HG02571 (cell line): ENCODE measurements at regions not wholly inside any gene's neighbourhood (a gene's known extent, or its start where the extent isn't known, plus 50 kb on each side); places are given as distances from the start of the nearest gene placed in this dataset.

Experiments
- ATAC-seq: cut with Tn5 transposase; IDR thresholded peaks from one replicate; pipeline ENCODE4 v1.9.1; 2021; ENCODE audit warnings: mild to moderate bottlenecking, moderate library complexity; ENCODE audit not compliant: unreplicated experiment

DNA sequence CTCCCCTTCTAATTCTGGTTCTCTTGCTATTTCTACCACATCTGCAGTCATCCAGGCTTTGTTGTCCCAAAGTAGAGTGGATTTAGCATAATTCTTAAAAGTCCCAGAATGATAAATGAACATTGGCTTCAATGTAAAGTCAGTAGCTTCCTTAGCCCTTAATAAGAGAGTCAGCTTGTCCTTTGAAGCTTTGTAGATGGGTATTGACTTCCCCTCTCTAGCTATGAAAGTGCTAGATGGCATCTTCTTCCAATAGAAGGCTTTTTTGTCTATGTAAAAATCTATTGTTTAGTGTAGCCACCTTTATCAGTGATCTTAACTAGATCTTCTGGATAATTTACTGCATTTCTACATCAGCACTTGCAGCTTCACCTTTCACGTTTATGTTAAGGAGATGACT is 181.4 kb upstream of the B3GALT2 start:
- peak; percentile 14 for ATAC-seq

DNA sequence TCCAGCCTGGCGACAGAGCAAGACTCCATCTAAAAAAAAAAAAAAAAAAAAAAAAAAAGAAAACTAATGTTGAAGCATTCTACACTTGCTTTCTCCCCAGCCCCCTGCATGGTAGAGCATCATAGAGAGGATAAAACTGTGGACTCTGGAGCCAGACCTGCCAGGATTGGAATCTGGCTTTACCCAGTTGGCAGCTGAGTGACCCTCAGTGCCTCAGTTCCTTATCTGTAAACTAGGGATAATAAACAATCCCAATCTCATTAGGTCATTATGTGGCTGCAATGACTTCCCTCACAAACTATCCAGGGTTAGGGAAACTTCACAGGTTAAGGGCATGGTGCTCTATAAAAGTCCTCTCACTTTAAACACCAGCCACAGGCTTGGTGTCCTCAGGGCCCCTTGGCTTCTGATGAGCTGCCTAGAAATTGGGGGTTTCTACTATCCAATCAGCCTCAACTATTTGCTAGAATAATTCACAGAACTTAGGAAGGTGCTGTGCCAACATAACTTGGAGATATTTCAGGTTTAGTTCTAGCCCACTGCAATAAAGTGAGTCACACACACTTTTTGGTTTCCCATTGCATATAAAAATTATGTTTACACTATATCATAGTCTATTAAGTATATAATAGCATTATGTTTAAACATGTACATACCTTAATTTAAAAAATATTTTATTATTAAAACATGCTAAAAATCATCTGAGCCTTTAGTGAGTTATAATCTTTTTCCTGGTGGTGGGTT is 180.5 kb upstream of the B3GALT2 start:
- no peak for ATAC-seq

- ATAC-seq = no peak
Observed at GRCh38 chr1:193365966-193366365, 179.6 kb upstream of the B3GALT2 start.

DNA sequence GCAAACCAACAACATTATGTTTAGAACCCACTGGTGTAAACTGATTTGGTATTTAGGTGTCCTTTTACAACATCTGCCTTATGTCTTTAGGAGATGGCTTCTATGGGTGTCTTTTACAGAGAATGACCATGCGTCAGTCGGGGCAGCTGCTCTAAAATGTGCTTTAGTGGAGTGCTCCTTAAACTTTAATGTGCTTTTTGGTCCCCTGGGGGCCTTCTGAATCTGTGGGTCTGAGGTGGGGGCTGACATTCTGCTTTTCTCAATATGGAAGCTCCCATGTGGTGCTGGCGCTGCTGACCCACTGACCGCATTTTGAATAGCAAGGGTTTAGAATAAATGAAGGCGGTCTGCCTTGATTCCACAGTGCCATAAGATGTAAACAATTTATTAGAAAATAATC is 173.2 kb upstream of the B3GALT2 start:
- ATAC-seq = no peak

GRCh38 chr1:193358419-193358818 is 172.0 kb upstream of the B3GALT2 start:
- ATAC-seq = no peak

GRCh38 chr1:193356249-193356648 is 169.8 kb upstream of the B3GALT2 start:
- no peak for ATAC-seq

GRCh38 chr1:193355626-193356025 is 169.2 kb upstream of the B3GALT2 start:
- no peak for ATAC-seq

- no peak for ATAC-seq
Observed at GRCh38 chr1:193355178-193355577, 168.8 kb upstream of the B3GALT2 start.

GRCh38 chr1:193348769-193349535 is 162.5 kb upstream of the B3GALT2 start:
- ATAC-seq = no peak

DNA sequence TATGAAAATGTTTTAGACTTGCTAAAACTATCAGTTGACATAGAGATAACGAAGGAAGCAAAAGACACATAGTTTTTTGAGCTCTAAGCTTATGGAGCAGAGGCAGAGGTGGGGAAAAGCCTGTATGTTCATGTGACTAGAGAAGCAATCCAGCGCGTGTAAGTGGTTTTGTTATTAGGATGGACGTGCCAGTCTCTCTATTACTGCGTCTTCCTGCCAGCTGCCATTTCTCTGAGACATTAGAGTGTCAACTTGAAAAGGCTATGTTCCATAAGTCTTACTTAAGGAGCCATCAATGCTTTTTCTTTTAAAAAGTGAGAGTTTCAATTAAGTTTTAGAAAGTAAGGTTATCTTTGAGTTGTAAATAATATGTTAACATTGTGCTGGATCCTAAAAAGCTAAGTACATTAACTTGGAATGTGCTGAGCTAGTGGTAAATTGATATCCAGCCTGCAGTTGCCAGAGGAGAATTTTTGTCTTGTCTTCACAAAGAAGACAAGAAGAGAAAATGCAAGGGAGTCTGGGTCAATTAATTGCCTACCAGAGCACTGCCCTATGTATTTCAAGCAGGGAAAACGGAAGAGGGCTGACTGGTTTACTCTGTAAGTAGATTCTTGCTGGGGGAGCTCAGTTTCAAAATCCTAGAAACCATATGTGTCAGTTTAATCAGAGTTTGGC is 161.8 kb upstream of the B3GALT2 start:
- no peak for ATAC-seq

DNA sequence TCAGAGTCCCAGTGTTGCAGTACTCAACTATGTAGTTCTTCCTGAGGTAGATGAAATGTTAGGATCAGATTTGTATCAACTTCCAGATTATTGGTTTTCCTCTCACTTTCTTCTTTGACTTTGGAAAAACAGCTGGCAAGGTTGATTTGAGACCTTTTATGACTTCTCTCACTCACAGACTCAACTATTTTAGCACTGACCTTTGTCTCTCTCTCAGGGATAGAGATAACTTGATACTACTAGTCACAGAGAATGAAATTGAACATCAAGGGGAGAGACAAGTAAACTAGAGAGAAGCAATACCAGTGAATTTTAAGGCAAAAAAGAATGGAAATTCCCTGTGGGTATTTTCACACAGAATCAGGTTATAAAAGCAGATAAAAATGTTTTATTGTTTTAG is 159.7 kb upstream of the B3GALT2 start:
- ATAC-seq = no peak

DNA sequence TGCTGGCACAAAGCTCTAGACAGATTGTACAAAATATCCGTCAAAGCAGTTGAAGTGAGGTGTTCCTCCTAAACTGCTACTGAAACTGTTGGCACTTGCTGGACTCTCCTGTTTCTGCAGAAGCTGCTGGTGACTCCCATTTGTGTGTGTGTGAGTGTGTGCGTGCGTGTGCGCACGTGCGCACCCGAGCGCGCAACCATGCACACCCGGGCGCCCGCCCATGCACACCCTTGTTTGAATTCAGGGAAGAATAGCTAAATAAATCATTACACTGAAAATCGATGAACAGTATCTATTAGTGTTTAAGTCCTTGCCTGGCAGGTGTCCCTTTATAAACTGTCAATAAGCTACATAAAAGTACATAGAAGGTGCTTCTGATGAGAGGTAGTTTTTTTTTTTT is 156.4 kb upstream of the B3GALT2 start:
- ATAC-seq = no peak

- no peak for ATAC-seq
Observed at GRCh38 chr1:193340331-193340730, 153.9 kb upstream of the B3GALT2 start.

DNA sequence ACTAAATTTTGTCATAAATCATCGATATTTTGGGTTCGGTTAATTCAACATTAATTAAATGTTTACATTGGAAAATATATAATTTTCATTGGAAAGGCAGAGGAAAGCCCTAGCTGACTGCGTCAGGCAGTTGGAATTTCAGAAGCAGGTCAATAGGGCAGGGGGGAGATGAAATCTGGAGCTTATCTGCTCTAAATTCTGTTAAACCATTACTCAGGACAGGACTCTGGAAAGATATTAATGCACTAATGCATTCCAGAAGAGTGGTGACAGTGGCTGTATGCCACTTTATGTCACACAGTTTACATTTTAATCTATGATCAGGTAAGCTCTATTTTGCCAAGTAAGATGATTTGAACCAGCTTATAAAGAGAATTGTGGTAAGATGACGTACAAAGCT is 153.0 kb upstream of the B3GALT2 start:
- ATAC-seq = no peak

DNA sequence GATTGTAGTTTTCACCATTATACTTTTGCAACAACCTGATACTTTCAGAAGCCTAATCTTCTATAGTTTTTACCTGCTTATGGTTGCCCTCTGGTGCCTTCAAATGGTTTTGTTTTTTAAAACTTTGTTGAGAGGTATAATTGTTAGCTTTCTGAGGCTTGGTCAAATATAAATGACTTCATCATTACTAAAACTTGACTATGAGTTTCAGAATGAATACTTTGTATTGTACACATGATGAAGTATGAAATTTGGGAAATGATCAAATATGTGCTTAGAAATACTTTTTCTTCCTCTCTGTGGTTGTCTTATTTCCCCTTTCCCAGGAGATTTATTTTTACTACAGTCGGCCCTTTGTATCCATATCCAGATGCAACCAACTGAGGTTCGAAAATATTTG is 151.8 kb upstream of the B3GALT2 start:
- no peak for ATAC-seq

GRCh38 chr1:193335806-193336428 is 149.5 kb upstream of the B3GALT2 start:
- no peak for ATAC-seq

- no peak for ATAC-seq
Observed at GRCh38 chr1:193333166-193333565, 146.8 kb upstream of the B3GALT2 start.

GRCh38 chr1:193326296-193326695 is 139.9 kb upstream of the B3GALT2 start:
- ATAC-seq = no peak

GRCh38 chr1:193325771-193326170 is 139.4 kb upstream of the B3GALT2 start:
- ATAC-seq = no peak

- no peak for ATAC-seq
Observed at GRCh38 chr1:193325042-193325441, 138.6 kb upstream of the B3GALT2 start.

GRCh38 chr1:193322211-193322610 is 135.8 kb upstream of the B3GALT2 start:
- no peak for ATAC-seq
